Heart left ventricle (tissue), 13 donors: ENCODE measurements at regions not wholly inside any gene's neighbourhood (a gene's known extent, or its start where the extent isn't known, plus 50 kb on each side); places are given as distances from the start of the nearest gene placed in this dataset.
"Not testable (repeated sequence)": the region's sequence is repeated elsewhere in the genome, so short reads cannot be mapped to it uniquely, and the experiment has no call there.

ENCODE experiments used
- POLR2A ChIP-seq, 2 donors: fragments of 450-650 bp; IDR thresholded peaks; one replicate each; pipeline ENCODE4 v1.6.1; 2017; ENCODE audit warnings: antibody characterized with exemption in 2 of 2, mild to moderate bottlenecking in 2 of 2, moderate library complexity in 2 of 2
- TF ChIP-seq, protein P1 (sequence below), 12 donors: fragments of 200-600 bp; sonication (generic) in 4 of 12; IDR thresholded peaks; one replicate each; pipeline versions ENCODE4 v1.5.0 to v1.8.0; 2018 to 2022; ENCODE audit warnings: antibody characterized with exemption in 12 of 12, mild to moderate bottlenecking in 5 of 12
- donor health status: ischemic (EF 13 %, LVEDD 7.1; RV severe dilation, severe dysfunction).
- donor health status: DM: no; HTN: yes; CAD: no.
- donor health status: DM: no; HTN: no; CAD: no.
- donor health status: ischemic (EF 25% LVEDD 6.9; RV normal size, moderate dysfunction).
- donor health status: ischemic (EF 25% LVEDD 5.7; RV mildly dilated, moderate dysfunction).
- donor health status: ischemic (EF 35%, LVEDD 5.7; RV mildly dilated, moderate dysfunction).
- donor health status: nonischemic (EF 11% LVEDD 7.7; RV severe dilation, severe dysfunction).
- donor health status: DM: yes; HTN: yes; CAD: no.
- donor health status: PGD.
- donor health status: ischemic (EF 29% LVEDD 5.4; RV normal size, mild dysfunction).
- donor health status: nonischemic (EF 23%, LVEDD 6.1; RV moderate dilation, normal function).

DNA sequence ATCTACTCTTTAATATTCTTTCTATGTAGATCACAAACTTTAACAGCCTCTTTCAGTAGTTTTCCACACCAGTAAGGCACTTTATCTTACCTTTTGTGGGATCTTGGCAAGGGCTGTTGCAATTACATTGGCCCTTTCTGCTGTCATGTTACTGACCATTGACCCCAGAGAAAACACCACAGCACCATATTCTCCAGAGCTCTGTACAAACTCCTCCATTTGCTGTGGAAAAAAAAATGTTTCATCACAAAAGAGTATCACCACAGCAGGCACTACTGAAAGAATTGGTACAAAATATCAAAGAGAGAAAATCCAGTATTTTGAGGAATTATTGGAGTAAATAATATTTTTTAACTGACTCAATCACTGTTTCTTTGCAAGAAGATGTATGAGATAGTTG is 62.3 kb upstream of the UGT2A3 start:
- TF ChIP-seq POLR2A (IDR thresholded peaks at IDR 0.05): not testable (repeated sequence)
- TF ChIP-seq, protein P1, sequence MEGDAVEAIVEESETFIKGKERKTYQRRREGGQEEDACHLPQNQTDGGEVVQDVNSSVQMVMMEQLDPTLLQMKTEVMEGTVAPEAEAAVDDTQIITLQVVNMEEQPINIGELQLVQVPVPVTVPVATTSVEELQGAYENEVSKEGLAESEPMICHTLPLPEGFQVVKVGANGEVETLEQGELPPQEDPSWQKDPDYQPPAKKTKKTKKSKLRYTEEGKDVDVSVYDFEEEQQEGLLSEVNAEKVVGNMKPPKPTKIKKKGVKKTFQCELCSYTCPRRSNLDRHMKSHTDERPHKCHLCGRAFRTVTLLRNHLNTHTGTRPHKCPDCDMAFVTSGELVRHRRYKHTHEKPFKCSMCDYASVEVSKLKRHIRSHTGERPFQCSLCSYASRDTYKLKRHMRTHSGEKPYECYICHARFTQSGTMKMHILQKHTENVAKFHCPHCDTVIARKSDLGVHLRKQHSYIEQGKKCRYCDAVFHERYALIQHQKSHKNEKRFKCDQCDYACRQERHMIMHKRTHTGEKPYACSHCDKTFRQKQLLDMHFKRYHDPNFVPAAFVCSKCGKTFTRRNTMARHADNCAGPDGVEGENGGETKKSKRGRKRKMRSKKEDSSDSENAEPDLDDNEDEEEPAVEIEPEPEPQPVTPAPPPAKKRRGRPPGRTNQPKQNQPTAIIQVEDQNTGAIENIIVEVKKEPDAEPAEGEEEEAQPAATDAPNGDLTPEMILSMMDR (IDR thresholded peaks at IDR 0.05): not testable (repeated sequence)
